ENCODE measurements at regions not wholly inside any gene's neighbourhood (a gene's known extent, or its start where the extent isn't known, plus 50 kb on each side); places are given as distances from the start of the nearest gene placed in this dataset.

- DNase-seq (ENCODE audit: low read depth): no peak
Measured at GRCh38 chr18:78924786-78925540, 54.7 kb upstream of the SALL3 start.

GRCh38 chr18:78925557-78926242, 53.9 kb upstream of the SALL3 start:
- DNase-seq (ENCODE audit: low read depth): no peak

DNA sequence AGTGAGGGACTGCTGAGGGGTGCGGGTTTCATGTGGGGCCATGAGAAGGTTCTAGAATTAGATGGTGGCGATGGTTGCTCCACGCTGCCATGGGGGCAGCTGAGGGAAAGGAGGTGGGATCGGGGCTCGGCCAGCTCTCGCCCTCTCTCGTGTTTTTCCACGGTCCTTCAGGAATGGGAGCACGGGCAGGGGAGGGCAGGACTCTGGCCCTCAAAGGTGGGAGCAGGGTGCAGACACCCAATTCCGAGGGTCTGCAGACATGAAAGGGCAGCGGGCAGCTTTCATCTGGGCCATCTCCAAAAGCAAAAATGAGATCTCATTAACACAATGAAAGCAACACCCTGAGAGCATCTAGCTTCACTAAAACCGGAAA, 53.4 kb upstream of the SALL3 start:
- no peak for DNase-seq (ENCODE audit: low read depth)

GRCh38 chr18:78927156-78927555, 52.5 kb upstream of the SALL3 start:
- no peak for DNase-seq (ENCODE audit: low read depth)

DNA sequence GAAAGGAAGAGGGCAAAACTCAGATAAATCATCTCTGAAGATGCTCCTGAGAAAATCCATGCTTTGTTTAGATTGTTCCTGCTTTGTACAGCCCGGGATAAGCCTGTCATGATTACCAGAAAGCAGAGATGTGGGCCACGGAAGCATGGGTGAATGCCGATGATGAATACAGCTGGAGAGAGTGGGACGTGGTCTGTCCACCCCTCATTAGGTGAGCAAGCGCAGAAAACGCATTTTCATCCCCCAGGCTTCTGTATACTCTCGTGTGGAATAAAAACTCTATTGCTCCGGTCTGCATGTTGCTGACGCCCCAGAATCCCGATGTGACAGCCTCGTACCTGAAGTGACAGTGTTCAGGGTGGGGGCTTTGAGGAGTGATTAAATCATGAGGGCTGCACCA, 52.0 kb upstream of the SALL3 start:
- DNase-seq (ENCODE audit: low read depth): no peak

GRCh38 chr18:78928076-78928475, 51.5 kb upstream of the SALL3 start:
- DNase-seq (ENCODE audit: low read depth): no peak

DNA sequence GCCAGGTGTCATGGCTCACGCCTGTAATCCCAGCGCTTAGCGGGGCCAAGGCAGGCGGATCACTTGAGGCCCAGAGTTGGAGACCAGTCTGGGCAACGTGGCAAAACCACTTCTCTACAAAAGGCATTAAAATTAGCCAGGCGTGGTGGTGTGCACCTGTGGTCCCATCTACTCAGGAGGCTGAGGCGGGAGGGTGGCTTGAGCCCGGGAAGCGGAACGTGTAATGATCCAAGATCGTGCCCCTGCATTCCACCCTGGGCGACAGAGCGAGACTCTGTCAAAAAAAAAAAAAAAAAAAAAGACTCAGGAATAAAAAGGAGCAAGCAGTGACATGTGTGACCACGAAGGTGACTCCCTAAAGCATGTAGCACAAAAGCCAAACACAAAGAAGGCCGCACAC, 50.1 kb upstream of the SALL3 start:
- no peak for DNase-seq (ENCODE audit: low read depth)

Data from renal cortical epithelial cell (primary cell).